Epidermal melanocyte (primary cell): ENCODE measurements at regions not wholly inside any gene's neighbourhood (a gene's known extent, or its start where the extent isn't known, plus 50 kb on each side); places are given as distances from the start of the nearest gene placed in this dataset.
"Not testable (repeated sequence)": the region's sequence is repeated elsewhere in the genome, so short reads cannot be mapped to it uniquely, and the experiment has no call there.

Experiments
- DNase-seq: peaks from one replicate; pipeline ENCODE4 v3.0.0; 2011; ENCODE audit warnings: low spot score; ENCODE audit not compliant: insufficient read length

DNA sequence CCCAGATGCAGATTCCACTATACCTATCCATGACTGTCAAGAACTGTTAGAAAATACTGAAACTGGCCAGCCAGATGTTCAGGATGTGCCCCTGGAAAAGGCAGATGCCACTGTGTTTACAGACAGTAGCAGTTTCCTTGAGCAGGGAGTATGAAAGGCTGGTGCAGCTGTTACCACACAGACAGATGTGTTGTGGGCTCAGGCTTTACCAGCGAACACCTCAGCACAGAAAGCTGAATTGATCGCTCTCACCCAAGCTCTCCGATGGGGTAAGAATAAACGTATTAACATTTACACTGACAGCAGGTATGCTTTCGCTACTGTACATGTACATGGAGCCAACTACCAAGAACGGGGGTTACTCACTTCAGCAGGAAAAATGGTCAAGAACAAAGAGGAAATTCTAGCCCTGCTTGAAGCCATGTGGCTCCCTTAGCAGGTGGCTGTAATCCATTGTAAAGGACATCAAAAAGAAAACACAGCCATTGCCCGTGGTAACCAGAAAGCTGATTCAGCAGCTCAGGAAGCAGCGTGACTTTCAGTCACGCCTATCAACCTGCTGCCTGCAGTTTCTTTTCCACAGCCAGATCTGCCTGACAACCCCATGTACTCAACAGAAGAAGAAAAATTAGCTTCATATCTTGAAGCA lies 459.7 kb upstream of the HTR1E start:
- DNase-seq: no peak

DNA sequence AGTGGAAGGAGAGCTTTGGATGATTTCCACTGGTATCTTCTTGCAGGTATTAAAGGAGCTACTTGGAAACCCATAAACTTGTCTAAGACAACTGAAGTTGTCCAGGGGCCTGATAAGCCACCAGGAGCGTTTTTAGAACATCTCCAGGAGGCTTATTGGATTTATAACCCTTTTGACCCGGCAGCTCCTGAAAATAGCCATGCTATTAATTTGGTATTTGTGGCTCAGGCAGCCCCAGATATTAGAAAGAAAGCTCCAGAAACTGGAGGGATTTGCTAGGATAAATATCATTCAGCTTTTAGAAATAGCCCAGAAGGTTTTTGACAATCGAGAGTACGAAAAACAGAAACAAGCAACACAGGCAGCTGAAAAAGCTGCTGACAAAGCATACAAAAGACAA lies 461.0 kb upstream of the HTR1E start:
- no peak for DNase-seq

DNA sequence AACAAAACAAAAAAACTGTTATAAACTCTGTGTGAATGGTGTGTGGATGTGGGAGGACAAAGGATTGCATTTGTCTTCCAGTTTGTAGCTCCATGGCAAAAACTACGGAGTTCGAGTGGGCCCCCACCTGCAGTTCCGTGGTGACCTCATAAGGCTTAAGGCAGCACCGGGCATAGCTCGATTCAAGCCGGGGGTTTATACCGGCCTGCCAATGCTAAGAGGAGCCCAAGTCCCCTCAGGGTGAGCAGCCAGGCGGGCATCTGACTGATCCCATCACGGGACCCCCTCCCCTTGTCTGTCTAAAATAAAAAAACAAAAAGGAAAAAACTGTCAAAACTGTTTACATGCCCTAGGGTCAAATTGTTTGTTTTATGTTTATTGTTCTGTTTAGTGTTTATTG lies 463.2 kb upstream of the HTR1E start:
- DNase-seq: no peak

DNA sequence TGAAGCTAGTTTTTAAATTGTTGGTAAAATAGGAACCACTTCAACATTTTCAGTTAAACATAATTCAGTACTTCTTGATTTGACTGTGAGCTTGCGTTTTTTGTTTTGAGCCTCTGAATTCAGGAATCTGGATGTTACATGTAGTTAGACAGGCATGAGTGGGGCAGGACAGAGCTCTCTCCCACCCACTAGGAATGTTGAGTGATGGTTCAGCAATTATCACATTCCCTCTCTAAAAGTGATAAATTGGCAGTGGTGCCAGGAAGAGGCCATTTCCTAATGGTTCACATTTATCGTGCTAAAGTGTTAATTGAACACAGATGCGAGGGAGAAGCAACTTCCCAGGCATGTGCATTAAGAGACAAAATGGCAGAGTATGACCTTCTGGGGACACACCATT lies 465.5 kb upstream of the HTR1E start:
- no peak for DNase-seq

DNA sequence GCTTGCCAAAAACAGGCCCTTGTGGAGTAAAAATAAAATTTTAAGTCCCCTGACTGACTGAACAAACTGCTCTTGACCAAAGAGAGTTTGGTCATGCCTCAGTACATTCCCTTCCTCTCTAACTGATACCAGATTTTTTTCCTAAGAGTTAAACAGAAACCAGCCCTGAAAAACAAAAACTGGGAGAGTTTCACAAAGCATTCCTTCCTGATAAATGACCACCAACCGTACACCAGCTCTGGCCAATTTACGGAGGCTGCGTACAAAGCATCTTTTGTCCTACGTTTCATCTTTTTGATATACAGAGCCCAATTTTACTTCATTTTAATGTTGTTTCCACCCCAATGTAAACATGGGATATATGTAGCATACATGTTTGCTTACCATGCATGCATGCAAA lies 477.4 kb upstream of the HTR1E start:
- no peak for DNase-seq

DNA sequence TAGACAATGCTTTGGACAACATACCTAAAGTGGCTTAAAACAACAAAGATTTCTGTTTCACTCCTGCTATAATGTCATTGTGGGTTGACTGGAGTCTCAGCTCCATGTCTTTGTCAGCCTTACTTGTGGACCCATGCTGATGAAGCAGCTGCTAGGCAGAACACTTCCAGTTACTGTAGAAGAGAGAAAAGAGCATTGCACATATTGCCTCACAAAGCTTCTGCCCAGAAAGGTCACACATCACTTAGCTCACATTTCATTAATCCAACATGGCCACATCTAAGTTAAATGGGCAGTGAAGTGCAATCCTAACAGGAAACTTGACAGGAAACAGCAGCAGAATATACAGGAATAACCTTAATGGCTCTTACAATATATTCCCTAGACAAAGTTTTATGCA lies 480.5 kb upstream of the HTR1E start:
- no peak for DNase-seq

DNA sequence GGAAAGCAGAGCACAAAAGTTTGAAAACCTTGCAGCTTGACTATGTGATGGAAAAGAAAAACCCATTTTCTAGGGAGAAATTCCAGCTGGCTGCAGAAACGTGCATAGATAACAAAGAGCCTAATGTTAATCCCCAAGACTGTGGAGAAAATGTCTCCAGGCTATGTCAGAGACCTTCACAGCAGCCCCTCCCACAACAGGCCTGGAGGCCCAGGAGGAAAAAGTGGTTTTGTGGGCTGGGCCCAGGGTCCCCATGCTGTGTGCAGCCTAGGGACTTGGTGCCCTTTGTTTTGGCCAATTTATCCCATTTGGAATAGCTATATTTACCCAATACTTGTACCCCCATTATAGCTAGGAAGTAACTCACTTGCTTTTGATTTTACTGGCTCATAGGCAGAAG lies 484.1 kb upstream of the HTR1E start:
- DNase-seq: no peak

DNA sequence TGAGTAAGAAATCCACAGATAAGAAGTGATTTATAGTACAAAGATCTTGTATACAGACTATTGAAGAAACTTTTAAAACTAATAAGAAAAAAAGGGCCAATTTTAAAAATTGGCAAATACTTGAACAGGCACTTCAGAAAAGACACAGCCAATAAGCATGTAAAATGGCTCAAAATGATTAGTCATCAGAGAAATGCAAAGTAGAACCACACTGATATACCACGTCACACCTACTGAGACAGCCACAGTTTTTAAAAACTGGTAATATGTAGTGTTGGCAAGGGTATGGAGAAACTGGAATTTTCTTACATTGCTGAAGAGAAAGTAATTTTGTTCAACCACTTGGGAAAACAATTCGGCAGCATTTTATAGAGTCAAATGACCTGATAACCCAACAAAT lies 488.9 kb upstream of the HTR1E start:
- no peak for DNase-seq

DNA sequence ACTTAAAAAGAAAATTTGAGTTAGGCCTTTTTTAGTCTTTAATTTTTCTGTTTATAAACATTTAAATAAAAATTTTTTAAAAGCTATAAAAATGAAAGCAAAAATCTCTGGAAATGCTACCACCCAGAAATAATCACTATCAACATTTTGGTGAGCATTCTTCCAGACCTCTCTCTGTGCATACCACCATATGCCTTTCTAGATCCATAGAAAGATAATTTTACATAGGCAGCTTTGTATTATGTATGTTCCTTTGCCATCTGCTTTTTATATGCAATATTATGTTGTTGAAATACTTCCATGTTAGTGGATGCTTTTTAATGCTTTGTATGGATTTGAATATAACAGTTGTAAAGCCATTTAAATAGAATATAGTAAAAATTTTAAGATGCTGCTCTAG lies 496.7 kb upstream of the HTR1E start:
- DNase-seq: no peak

DNA sequence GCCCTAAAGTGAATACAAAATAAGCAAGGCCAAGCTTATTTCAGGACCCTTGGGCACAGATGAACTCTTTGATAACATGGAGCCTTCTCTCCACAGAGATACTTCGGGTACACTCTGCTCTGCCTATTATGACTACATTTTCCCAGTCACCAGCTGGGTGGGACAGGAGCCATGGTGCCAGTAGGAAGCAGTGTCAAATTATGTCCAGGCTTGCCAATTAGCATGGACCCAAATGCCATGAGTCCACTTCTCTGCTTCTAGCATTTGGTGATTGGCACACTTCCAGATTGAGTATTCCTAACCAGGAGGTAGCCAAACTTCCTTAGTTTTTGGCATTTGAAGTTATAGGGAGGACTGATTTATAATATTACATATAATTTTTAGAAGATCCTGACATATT lies 513.8 kb upstream of the HTR1E start:
- no peak for DNase-seq

DNA sequence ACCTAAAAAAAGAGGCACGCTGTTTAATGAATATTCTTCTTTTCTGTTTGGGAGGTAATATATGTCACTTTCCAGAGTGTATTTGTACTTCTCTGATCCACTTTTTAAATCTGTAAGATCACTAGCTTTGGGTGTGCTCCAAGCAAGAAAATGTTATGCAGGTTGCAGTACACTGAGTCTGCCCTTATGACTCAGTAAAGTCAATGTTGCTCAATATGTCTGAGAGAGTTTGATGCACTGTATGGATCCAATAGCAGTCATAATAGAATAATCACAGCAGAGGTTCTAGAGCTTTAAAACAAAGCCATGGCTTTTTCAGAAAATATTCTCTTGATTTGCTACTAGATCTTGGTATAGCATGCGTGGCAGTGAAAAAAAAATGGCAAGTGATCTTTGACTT lies 525.3 kb upstream of the HTR1E start:
- DNase-seq: no peak

DNA sequence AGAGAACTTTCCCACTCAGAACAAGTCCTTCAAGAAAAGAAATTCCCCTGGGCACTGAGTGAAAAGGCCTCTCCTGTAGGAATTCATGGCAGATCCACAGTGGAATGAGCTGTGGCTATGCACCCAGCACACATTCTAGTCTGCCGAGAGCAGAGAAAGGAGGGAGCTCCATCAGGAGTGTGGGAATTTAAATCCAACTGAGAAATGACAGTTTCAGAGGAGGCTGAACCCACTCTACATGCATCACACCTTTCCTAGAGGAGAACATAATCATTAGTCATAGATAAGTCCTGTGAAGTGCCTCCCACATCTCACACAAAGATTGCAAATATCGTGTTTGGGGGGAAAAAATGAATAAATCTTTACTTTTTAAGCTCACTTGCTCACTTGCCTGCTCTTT lies 530.2 kb upstream of the HTR1E start:
- no peak for DNase-seq

DNA sequence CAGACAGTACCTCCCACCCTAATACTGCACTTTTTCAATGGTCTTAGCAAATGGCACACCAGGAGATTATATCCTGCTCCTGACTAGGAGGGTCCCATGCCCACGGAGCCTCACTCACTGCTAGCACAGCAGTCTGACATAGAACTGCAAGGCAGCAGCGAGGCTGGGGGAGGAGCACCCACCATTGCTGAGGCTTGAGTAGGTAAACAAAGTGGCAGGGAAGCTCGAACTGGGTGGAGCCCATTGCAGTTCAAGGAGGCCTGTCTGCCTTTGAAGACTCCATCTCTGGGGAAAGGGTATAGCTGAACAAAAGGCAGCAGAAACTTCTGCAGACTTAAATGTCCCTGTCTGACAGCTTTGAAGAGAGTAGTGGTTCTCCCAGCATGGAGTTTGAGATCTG lies 544.5 kb upstream of the HTR1E start:
- DNase-seq: not testable (repeated sequence)

DNA sequence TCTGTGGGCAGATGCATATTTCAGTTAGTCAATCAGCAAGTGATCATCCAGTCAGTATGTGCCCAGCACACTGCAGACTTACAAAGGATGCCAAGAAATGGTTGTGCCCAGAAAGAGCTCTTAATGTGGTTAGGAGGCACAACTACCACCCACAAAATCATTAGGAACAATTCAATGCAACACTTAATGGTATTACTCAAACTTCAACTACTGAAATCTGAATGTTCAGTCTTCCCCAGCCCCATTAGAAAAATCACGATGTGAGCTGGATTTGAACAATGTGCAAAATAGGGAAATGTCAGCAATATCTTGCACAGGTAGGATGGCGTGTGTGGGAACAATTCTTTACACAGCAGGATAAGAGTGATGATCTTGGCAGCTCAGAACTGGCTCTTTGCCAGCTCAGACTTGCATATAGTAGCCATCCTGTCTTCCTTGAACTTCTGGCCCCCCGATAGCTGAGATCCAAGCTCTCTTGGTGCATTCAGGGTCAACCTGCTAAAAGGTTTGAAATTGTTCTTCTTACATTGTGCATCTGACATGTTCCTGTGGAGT lies 556.7 kb upstream of the HTR1E start:
- DNase-seq: no peak

DNA sequence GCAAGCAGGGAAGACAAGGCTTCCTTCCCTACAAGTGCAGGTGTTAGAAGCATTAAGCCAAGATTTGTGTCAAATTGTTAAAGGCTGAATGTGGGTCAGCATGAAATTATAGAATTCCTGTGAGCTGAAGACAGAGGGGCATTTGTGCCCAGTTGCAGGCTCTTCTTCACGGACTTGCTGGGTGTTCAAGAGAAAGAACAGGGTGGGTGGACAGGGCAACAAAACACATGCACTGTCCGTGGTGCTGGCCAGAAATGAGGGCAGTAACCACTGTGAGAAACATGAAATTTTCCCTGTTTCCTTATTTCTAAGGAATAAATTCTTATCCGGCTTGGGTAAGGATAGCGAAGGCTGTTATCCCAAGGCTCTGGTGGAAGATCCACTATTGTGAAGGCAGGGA lies 579.5 kb upstream of the HTR1E start:
- DNase-seq: no peak

DNA sequence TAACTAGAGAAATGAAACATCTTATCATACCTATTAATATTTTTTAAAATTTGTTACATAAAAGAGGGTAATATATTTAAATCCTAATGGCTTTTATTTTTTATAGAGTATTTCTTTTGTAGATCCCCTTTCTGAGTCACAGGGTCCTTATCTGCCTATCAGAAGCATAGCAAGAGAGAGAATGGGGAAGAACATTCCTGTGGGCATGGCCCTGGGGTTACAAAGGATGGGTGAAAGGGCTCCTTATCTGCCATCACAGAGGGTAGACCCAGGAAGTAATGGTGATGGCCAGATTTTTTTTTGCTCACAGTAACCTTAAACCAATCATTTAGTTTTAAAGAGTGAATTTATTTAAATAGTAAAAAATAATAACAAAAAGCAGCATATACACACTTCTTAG lies 582.1 kb upstream of the HTR1E start:
- DNase-seq: no peak

DNA sequence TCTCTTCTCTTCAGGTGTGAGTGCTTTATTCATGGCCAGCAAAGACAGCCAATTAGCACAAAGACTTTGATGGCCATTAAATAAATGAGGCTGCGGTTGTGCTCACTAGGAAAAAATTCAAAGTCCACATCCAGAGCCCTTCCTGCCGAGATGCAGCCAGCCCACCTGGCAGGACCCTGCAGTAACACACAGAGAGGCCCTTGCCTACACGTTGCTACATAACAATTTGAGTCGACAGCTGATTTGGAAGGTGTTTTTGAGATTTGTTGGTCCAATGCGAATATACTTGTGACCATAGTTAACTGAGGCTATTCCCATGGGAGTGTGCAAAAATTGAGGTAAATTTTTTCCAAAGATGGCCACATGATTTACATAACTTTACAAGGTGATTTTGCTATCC lies 605.4 kb upstream of the HTR1E start:
- DNase-seq: no peak

DNA sequence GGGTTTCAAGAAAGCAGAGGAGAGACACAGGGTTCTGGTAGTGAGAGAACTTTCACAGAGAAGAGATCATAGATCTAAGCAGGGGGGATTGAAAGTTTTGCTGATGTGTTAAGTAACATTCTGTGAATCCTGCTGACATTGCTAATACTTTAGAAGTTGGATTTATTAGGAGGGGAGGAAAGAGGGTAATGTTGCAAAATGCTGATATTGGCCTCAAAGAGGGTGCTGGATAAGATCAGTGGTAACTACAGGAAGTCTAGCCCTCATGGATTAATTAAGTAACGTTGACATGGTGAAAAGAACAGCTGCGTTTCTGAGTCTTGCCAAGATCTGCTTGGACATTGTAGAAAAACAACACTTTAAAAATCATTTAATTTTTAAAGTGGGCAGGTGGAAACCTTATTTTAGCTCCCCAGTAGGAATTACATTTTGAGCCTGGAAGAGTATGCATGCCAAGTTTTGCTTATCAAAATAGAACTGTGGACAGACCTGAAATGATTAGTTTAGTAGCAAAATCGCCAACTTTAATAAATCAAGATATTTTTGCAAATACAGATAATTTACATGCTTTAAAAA lies 606.0 kb upstream of the HTR1E start:
- DNase-seq: no peak

DNA sequence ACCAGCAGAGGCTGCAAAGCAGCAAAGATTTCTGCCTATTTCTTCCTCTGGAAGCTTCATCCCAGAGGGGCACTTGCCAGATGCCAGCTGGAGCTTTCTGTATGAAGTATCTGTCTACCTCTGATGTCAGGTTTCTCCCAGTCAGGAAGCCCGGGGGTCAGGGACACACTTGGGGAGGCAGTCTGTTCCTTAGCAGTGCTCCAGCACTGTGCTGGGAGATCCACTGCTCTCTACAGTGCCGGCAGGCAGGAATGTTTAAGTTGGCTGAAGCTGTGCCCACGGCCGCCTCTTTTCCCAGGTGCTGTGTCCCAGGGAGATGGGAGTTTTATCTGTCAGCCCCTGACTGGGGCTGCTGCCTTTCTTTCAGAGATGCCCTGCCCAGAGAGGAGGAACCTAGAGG lies 631.1 kb upstream of the HTR1E start:
- no peak for DNase-seq

DNA sequence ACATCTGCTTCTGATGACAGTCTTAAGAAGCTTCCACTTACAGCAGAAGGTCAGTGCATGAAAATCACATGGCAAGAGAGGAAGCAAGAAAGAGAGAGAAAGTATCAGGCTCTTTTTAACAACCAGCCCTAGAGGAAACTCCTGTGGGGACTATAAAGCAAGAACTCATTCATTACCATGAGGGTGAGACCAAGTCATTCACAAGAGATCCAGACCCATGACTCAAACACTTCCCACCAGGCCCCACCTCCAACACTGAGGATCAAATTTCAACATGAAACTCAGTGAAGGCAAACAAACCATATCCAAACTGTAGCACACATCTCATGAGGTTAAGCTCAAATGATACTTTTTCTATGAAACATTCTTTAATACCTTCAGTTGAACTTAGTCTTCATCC lies 643.2 kb upstream of the SYNCRIP start:
- no peak for DNase-seq

DNA sequence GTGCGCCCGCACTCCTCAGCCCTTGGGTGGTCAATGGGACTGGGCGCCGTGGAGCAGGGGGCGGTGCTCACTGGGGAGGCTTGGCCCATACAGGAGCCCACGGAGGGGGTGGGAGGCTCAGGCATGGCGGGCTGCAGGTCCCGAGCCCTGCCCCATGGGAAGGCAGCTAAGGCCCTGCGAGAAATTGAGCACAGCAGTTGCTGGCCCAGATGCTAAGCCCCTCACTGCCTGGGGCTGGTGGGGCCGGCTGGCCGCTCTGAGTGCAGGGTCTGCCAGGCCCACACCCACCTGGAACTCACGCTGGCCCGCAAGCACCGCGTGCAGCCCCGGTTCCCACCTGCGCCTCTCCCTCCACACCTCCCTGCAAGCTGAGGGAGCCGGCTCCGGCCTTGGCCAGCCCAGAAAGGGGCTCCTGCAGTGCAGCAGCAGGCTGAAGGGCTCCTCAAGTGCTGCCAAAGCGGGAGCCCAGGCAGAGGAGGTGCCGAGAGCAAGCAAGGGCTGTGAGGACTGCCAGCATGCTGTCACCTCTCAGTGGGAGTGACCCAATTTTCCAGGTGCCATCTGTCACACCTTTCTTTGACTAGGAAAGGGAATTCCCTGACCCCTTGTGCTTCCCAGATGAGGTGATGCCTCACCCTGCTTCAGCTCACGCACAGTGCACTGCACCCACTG lies 642.3 kb upstream of the SYNCRIP start:
- not testable (repeated sequence) for DNase-seq

DNA sequence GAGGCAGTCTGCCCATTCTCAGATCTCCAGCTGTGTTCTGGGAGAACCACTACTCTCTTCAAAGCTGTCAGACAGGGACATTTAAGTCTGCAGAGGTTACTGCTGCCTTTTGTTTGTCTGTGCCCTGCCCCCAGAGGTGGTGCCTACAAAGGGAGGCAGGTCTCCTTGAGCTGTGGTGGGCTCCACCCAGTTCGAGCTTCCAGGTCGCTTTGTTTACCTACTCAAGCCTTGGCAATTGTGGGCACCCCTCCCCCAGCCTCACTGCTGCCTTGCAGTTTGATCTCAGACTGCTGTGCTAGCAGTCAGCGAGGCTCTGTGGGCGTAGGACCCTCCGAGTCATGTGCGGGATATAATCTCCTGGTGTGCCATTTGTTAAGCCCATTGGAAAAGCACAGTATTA lies 640.9 kb upstream of the SYNCRIP start:
- DNase-seq: not testable (repeated sequence)

DNA sequence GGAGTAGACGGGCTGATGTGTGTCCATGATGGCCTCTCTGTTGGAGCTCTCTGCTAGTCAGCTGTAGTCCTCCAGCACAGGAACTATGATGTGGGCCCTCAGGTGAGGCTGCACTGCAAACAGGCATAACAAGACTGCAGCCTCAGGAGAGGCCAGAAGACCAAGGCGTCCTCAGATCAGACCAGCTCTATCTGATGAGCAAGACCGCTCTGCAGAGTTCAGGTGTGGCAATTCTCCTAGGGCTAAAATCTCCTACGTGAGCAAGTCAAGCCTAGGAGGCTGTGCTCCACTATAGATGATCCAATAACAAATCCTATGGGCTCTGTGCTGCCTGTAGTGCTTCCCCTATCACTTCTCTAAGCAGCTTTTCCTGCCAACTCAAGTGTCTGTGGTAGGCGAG lies 633.4 kb upstream of the SYNCRIP start:
- DNase-seq: no peak
